B cell (primary cell): ENCODE measurements at regions not wholly inside any gene's neighbourhood (a gene's known extent, or its start where the extent isn't known, plus 50 kb on each side); places are given as distances from the start of the nearest gene placed in this dataset.

Experiments used
- ATAC-seq: fragments of 200-7000 bp; cut with Tn5 transposase; one replicate; pipeline ENCODE4 v1.10.0; 2021; ENCODE audit warnings: low read depth, mild to moderate bottlenecking, moderate number of reproducible peaks, moderate library complexity
- CTCF ChIA-PET: fragments of 350-600 bp; sonication (Branson Sonifier 250); formaldehyde crosslinking; loops from one replicate; lab custom pipeline; 2021; ENCODE audit warnings: antibody characterized with exemption, inconsistent platforms; lab: Charles Lee
- POLR2A ChIA-PET: fragments of 350-600 bp; sonication (Branson Sonifier 250); formaldehyde crosslinking; loops from one replicate; lab custom pipeline; 2021; ENCODE audit warnings: antibody characterized with exemption; lab: Charles Lee
- DNase-seq: peaks from one replicate; pipeline ENCODE4 v3.0.0; 2013
- H2AFZ ChIP-seq: 2 replicates; pipeline ENCODE4 v1.6.1; 2012; ENCODE audit warnings: mild to moderate bottlenecking, low read depth, low read length; ENCODE audit not compliant: insufficient read depth, poor library complexity, severe bottlenecking
- H3K27ac ChIP-seq, 2 donors: 1 replicate in 1 of 2; 2 replicates in 1 of 2; pipeline ENCODE4 v1.5.1; 2012 to 2013; ENCODE audit warnings: low read length in 2 of 2, mild to moderate bottlenecking in 2 of 2, moderate library complexity in 1 of 2
- H3K27me3 ChIP-seq, 4 experiments: fragments of 200-600 bp in 1 of 4; sonication (generic) in 1 of 4; replicated peaks in 1 of 4; 1 replicate in 2 of 4; 2 replicates in 2 of 4; pipeline versions ENCODE4 v1.6.1 to v1.7.0; 2013 to 2016; ENCODE audit warnings: low read length in 3 of 4, mild to moderate bottlenecking in 2 of 4, mixed read lengths in 1 of 4, moderate library complexity in 1 of 4; ENCODE audit not compliant: insufficient read depth in 4 of 4, control insufficient read depth in 3 of 4; ENCODE audit errors: control extremely low read depth in 1 of 4
- H3K36me3 ChIP-seq, 2 experiments: replicated peaks in 1 of 2; 1 replicate in 1 of 2; 2 replicates in 1 of 2; pipeline versions ENCODE4 v1.6.1 to v1.7.1; 2013; ENCODE audit warnings: low read length in 1 of 2; ENCODE audit not compliant: insufficient read depth in 2 of 2, control insufficient read depth in 1 of 2; ENCODE audit errors: control extremely low read depth in 1 of 2, extremely low read depth in 1 of 2
- H3K4me1 ChIP-seq, 2 donors: fragments of 200-600 bp in 1 of 2; sonication (generic) in 1 of 2; 1 replicate in 1 of 2; 2 replicates in 1 of 2; pipeline versions ENCODE4 v1.5.1 to v1.6.1; 2013 to 2017; ENCODE audit warnings: low read length in 2 of 2; ENCODE audit not compliant: control insufficient read depth in 2 of 2, insufficient read depth in 2 of 2
- H3K4me2 ChIP-seq: replicated peaks from 2 replicates; pipeline ENCODE3; 2012; ENCODE audit warnings: mild to moderate bottlenecking, low read depth, low read length; ENCODE audit not compliant: poor library complexity, severe bottlenecking
- H3K4me3 ChIP-seq, 5 experiments: fragments of 200-600 bp in 1 of 5; sonication (generic) in 1 of 5; 1 replicate in 3 of 5; 2 replicates in 2 of 5; pipeline versions ENCODE4 v1.5.1 to v1.7.0; 2011 to 2016; ENCODE audit warnings: low read length in 4 of 5, mild to moderate bottlenecking in 4 of 5, low read depth in 2 of 5, control low read depth in 1 of 5, moderate library complexity in 1 of 5; ENCODE audit not compliant: insufficient read depth in 1 of 5; ENCODE audit errors: control extremely low read depth in 1 of 5, extremely low read depth in 1 of 5
- H3K79me2 ChIP-seq: fragments of 200-600 bp; sonication (generic); one replicate; pipeline ENCODE4 v1.6.0; 2016; ENCODE audit warnings: low read length; ENCODE audit not compliant: control insufficient read depth, insufficient read depth
- H3K9ac ChIP-seq: fragments of 200-600 bp; sonication (generic); 2 replicates; pipeline ENCODE4 v1.6.1; 2017; ENCODE audit warnings: mild to moderate bottlenecking, low read length, moderate library complexity
- H3K9me3 ChIP-seq, 3 donors: one replicate each; pipeline versions ENCODE4 v1.6.1 to v1.7.1; 2013; ENCODE audit warnings: low read length in 2 of 3; ENCODE audit not compliant: control insufficient read depth in 2 of 3, insufficient read depth in 1 of 3; ENCODE audit errors: control extremely low read depth in 1 of 3
- H4K20me1 ChIP-seq: 2 replicates; pipeline ENCODE4 v1.6.0; 2012; ENCODE audit warnings: mild to moderate bottlenecking, low read length; ENCODE audit not compliant: insufficient read depth, control insufficient read depth, poor library complexity, severe bottlenecking
- H3K27ac Mint-ChIP-seq: one replicate; pipeline ENCODE4 v1.8.0; 2021; ENCODE audit warnings: mixed read lengths
- H3K27me3 Mint-ChIP-seq: one replicate; pipeline ENCODE4 v1.8.0; 2021; ENCODE audit warnings: mixed read lengths
- H3K4me1 Mint-ChIP-seq: one replicate; pipeline ENCODE4 v1.8.0; 2021; ENCODE audit warnings: mixed read lengths
- H3K4me3 Mint-ChIP-seq: one replicate; pipeline ENCODE4 v1.8.0; 2021; ENCODE audit warnings: mixed read lengths
- H3K9me3 Mint-ChIP-seq: one replicate; pipeline ENCODE4 v1.8.0; 2022; ENCODE audit warnings: mixed read lengths; ENCODE audit not compliant: insufficient read depth
- CTCF ChIP-seq: fragments of 200-600 bp; IDR thresholded peaks from one replicate; pipeline ENCODE4 v1.8.0; 2022; ENCODE audit warnings: antibody characterized with exemption, mild to moderate bottlenecking
- EZH2 ChIP-seq: IDR thresholded peaks from 2 replicates; pipeline ENCODE4 v1.6.1; 2012; ENCODE audit warnings: borderline replicate concordance, low read depth, mild to moderate bottlenecking, moderate library complexity, low read length; ENCODE audit not compliant: insufficient read depth, poor library complexity, severe bottlenecking
- WGBS: methylation state at CpG from one replicate; pipeline ENCODE4 v1.1.5; 2013; ENCODE audit warnings: missing lambda C conversion rate; ENCODE audit not compliant: insufficient coverage; 5-methylcytosine and 5-hydroxymethylcytosine counted together
- intact Hi-C: fragments of 100-400 bp; cut with micrococcal nuclease; formaldehyde crosslinking; loops from one replicate; pipeline ENCODE4 v1.10.0; 2022

- POLR2A ChIA-PET = no interaction called here
- no CpG with 5 or more reads among the region's 2 CpGs for WGBS
These were observed 771.6 kb upstream of the NR2F2 start for GRCh38 chr15:95558916-95559315.

GRCh38 chr15:95559875-95560394, 770.6 kb upstream of the NR2F2 start:
- no peak for TF ChIP-seq CTCF
- no peak for TF ChIP-seq EZH2
- no peak overlapping the region for H3K27ac ChIP-seq
- H3K9me3 ChIP-seq = no peaks in the 10 kb centered on the region
- H3K4me3 Mint-ChIP-seq = no peak overlapping the region
- no peak for ATAC-seq
- ChIA-PET CTCF (no interaction called here), POLR2A (no interaction called here)
- H4K20me1 ChIP-seq = no peaks in the 10 kb centered on the region
- no peaks in the 10 kb centered on the region for H3K79me2 ChIP-seq
- 86% methylated on average over 1 of the region's 7 CpGs for WGBS
- intact Hi-C loops = no loop called here
- H3K4me1 ChIP-seq = no peaks in the 10 kb centered on the region
- H3K4me3 ChIP-seq = no peak overlapping the region
- H3K4me1 Mint-ChIP-seq = no peaks in the 10 kb centered on the region
- no peak for DNase-seq
- H2AFZ ChIP-seq = no peak overlapping the region
- no peak overlapping the region for H3K9ac ChIP-seq
- H3K27me3 ChIP-seq = no peaks in the 10 kb centered on the region
- H3K27me3 Mint-ChIP-seq = no peaks in the 10 kb centered on the region
- H3K36me3 ChIP-seq = no peaks in the 10 kb centered on the region
- no peak overlapping the region for H3K27ac Mint-ChIP-seq
- H3K9me3 Mint-ChIP-seq = no peaks in the 10 kb centered on the region
- H3K4me2 ChIP-seq = no peak overlapping the region

More at GRCh38 chr15:95558916-95559315, 771.6 kb upstream of the NR2F2 start:
- Histone ChIP-seq H2AFZ (no peak overlapping the region), H3K36me3 (no peaks in the 10 kb centered on the region), H3K4me2 (no peak overlapping the region), H4K20me1 (no peaks in the 10 kb centered on the region), H3K9ac (no peak overlapping the region), H3K9me3 (no peaks in the 10 kb centered on the region), H3K27ac (no peak overlapping the region), H3K4me3 (no peak overlapping the region), H3K79me2 (no peaks in the 10 kb centered on the region), H3K4me1 (no peaks in the 10 kb centered on the region), H3K27me3 (no peaks in the 10 kb centered on the region)
- intact Hi-C loops = no loop called here
- Mint-ChIP-seq H3K9me3 (no peaks in the 10 kb centered on the region), H3K27me3 (no peaks in the 10 kb centered on the region), H3K4me3 (no peak overlapping the region), H3K4me1 (no peaks in the 10 kb centered on the region), H3K27ac (no peak overlapping the region)
- no peak for ATAC-seq
- CTCF ChIA-PET = no interaction called here
- TF ChIP-seq CTCF = no peak
- DNase-seq = no peak
